KMS-11 (cell line): ENCODE measurements at regions not wholly inside any gene's neighbourhood (a gene's known extent, or its start where the extent isn't known, plus 50 kb on each side); places are given as distances from the start of the nearest gene placed in this dataset.

Experiments
- H2AFZ ChIP-seq: fragments of 200-600 bp; sonication (generic); 2 replicates; pipeline ENCODE4 v1.6.1; 2016; ENCODE audit warnings: antibody characterized with exemption, mixed run types, low read depth
- H3K27ac ChIP-seq: fragments of 200-600 bp; sonication (generic); 2 replicates; pipeline ENCODE4 v1.6.1; 2016; ENCODE audit warnings: mild to moderate bottlenecking, mixed run types
- H3K27me3 ChIP-seq: fragments of 200-600 bp; sonication (generic); 2 replicates; pipeline ENCODE4 v1.6.1; 2017; ENCODE audit warnings: mild to moderate bottlenecking, low read depth, mixed run types, moderate library complexity; ENCODE audit not compliant: insufficient read depth
- H3K36me3 ChIP-seq: fragments of 200-600 bp; sonication (generic); 2 replicates; pipeline ENCODE4 v1.6.1; 2017; ENCODE audit warnings: mild to moderate bottlenecking, mixed run types; ENCODE audit not compliant: insufficient read depth
- H3K4me1 ChIP-seq: fragments of 200-600 bp; sonication (generic); 2 replicates; pipeline ENCODE4 v1.6.1; 2016; ENCODE audit warnings: mild to moderate bottlenecking, low read depth, mixed run types; ENCODE audit not compliant: poor library complexity, severe bottlenecking
- H3K4me2 ChIP-seq: fragments of 200-600 bp; sonication (generic); 2 replicates; pipeline ENCODE4 v1.7.0; 2016; ENCODE audit warnings: mild to moderate bottlenecking, mixed run types
- H3K4me3 ChIP-seq: fragments of 200-600 bp; sonication (generic); IDR thresholded peaks from 2 replicates; pipeline ENCODE4 v1.6.1; 2017; ENCODE audit warnings: low read depth, low read length, mixed read lengths; ENCODE audit not compliant: insufficient read depth
- H3K79me2 ChIP-seq: fragments of 200-600 bp; sonication (generic); 2 replicates; pipeline ENCODE4 v1.6.1; 2016; ENCODE audit warnings: low read depth, mixed run types; ENCODE audit not compliant: insufficient read depth
- H3K9ac ChIP-seq: fragments of 200-600 bp; sonication (generic); 2 replicates; pipeline ENCODE4 v1.6.1; 2016; ENCODE audit warnings: mild to moderate bottlenecking, mixed run types
- H4K20me1 ChIP-seq: fragments of 200-600 bp; sonication (generic); 2 replicates; pipeline ENCODE4 v1.6.1; 2016; ENCODE audit warnings: mild to moderate bottlenecking, mixed run types; ENCODE audit not compliant: insufficient read depth
- TF ChIP-seq, protein P1 (sequence below): fragments of 200-600 bp; sonication (generic); conservative IDR thresholded peaks from 2 replicates; pipeline ENCODE4 v1.6.1; 2017; ENCODE audit warnings: low read depth, mild to moderate bottlenecking, antibody characterized with exemption, low read length, moderate library complexity, mixed read lengths

- no peak overlapping the region for H3K27ac ChIP-seq
- no peaks in the 10 kb centered on the region for H3K4me1 ChIP-seq
- no peak overlapping the region for H3K4me2 ChIP-seq
- no peak overlapping the region for H2AFZ ChIP-seq
- H3K4me3 ChIP-seq, result no peak overlapping the region
- H3K79me2 ChIP-seq, result no peaks in the 10 kb centered on the region
- H4K20me1 ChIP-seq, result no peaks in the 10 kb centered on the region
- no peaks in the 10 kb centered on the region for H3K36me3 ChIP-seq
- no peak overlapping the region for H3K9ac ChIP-seq
- no peaks in the 10 kb centered on the region for H3K27me3 ChIP-seq
- TF ChIP-seq, protein P1, sequence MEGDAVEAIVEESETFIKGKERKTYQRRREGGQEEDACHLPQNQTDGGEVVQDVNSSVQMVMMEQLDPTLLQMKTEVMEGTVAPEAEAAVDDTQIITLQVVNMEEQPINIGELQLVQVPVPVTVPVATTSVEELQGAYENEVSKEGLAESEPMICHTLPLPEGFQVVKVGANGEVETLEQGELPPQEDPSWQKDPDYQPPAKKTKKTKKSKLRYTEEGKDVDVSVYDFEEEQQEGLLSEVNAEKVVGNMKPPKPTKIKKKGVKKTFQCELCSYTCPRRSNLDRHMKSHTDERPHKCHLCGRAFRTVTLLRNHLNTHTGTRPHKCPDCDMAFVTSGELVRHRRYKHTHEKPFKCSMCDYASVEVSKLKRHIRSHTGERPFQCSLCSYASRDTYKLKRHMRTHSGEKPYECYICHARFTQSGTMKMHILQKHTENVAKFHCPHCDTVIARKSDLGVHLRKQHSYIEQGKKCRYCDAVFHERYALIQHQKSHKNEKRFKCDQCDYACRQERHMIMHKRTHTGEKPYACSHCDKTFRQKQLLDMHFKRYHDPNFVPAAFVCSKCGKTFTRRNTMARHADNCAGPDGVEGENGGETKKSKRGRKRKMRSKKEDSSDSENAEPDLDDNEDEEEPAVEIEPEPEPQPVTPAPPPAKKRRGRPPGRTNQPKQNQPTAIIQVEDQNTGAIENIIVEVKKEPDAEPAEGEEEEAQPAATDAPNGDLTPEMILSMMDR, result no peak
Observed at GRCh38 chr2:57726294-57726693, 320.3 kb upstream of the VRK2 start.

DNA sequence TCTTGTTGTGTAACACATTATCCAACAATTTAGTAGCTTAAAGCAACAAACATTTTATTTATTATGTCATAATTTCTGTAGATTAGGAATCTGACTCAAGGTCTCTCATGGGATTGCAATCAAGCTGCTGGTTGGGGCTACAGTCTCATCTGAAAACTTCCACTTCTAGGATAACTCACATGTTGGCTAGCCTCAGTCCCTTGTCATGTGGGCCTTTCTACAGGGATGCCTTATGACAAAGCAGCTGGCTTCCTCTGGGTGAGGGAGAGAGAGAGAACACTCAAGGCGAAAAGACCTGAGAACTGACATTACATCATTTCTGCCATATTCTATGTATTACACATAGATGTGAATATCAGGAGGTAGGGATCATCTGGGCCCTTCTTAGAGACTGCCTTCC is 317.9 kb upstream of the VRK2 start:
- Histone ChIP-seq H3K4me3 (no peak overlapping the region), H3K36me3 (no peaks in the 10 kb centered on the region), H3K79me2 (no peaks in the 10 kb centered on the region), H3K27ac (no peak overlapping the region), H3K9ac (no peak overlapping the region), H3K4me2 (no peak overlapping the region), H3K4me1 (no peaks in the 10 kb centered on the region), H4K20me1 (no peaks in the 10 kb centered on the region), H3K27me3 (no peaks in the 10 kb centered on the region), H2AFZ (no peak overlapping the region)
- TF ChIP-seq, protein P1, result no peak

GRCh38 chr2:57733956-57734355 is 312.6 kb upstream of the VRK2 start:
- H2AFZ ChIP-seq, result no peak overlapping the region
- H3K79me2 ChIP-seq, result no peaks in the 10 kb centered on the region
- H3K4me3 ChIP-seq, result no peak overlapping the region

GRCh38 chr2:57740891-57741290 is 305.7 kb upstream of the VRK2 start:
- H3K4me3 ChIP-seq, result no peak overlapping the region
- no peak overlapping the region for H2AFZ ChIP-seq
- no peaks in the 10 kb centered on the region for H3K27me3 ChIP-seq
- no peaks in the 10 kb centered on the region for H3K79me2 ChIP-seq
- H3K4me1 ChIP-seq, result no peaks in the 10 kb centered on the region
- H3K4me2 ChIP-seq, result no peak overlapping the region
- no peak overlapping the region for H3K27ac ChIP-seq
- no peaks in the 10 kb centered on the region for H3K36me3 ChIP-seq
- H3K9ac ChIP-seq, result no peak overlapping the region
- TF ChIP-seq, protein P1, result no peak
- no peaks in the 10 kb centered on the region for H4K20me1 ChIP-seq

More at GRCh38 chr2:57733956-57734355, 312.6 kb upstream of the VRK2 start:
- TF ChIP-seq, protein P1, result no peak
- Histone ChIP-seq H4K20me1 (no peaks in the 10 kb centered on the region), H3K4me2 (no peak overlapping the region), H3K4me1 (no peaks in the 10 kb centered on the region), H3K9ac (no peak overlapping the region), H3K36me3 (no peaks in the 10 kb centered on the region), H3K27ac (no peak overlapping the region), H3K27me3 (no peaks in the 10 kb centered on the region)

DNA sequence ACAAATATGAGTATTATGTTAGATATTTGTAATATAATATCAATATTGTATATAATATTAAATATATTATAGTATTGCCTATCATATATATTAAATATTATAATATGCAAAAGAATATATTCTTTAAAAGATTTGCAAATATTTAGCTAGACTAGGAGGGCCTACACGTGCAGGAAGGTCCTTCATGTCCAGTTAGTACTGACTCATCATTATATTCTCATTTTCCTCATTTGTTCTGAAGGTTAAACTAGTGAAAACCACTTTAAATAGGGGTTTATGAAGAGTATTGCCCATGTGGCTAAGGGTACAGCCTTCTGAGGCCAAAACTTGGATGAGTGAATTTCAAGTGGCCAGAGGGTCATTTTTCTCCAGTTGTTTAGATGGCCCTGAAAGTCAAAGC is 293.0 kb upstream of the VRK2 start:
- no peak overlapping the region for H3K4me2 ChIP-seq
- TF ChIP-seq, protein P1, result no peak
- no peaks in the 10 kb centered on the region for H3K4me1 ChIP-seq
- H3K27me3 ChIP-seq, result no peaks in the 10 kb centered on the region
- H3K36me3 ChIP-seq, result no peaks in the 10 kb centered on the region
- no peaks in the 10 kb centered on the region for H3K79me2 ChIP-seq
- no peak overlapping the region for H3K4me3 ChIP-seq
- H3K9ac ChIP-seq, result no peak overlapping the region
- no peak overlapping the region for H3K27ac ChIP-seq
- no peak overlapping the region for H2AFZ ChIP-seq
- no peaks in the 10 kb centered on the region for H4K20me1 ChIP-seq
